Peyer's patch (tissue), 4 donors: ENCODE measurements at regions not wholly inside any gene's neighbourhood (a gene's known extent, or its start where the extent isn't known, plus 50 kb on each side); places are given as distances from the start of the nearest gene placed in this dataset.
"Not testable (repeated sequence)": the region's sequence is repeated elsewhere in the genome, so short reads cannot be mapped to it uniquely, and the experiment has no call there.

Source experiments
- DNase-seq, 3 donors: peaks; one replicate each; pipeline ENCODE4 v3.0.0-alpha.2; 2017 to 2019
- H3K27ac ChIP-seq, 4 donors: fragments of 200-600 bp; sonication (generic); one replicate each; pipeline ENCODE4 v1.5.1; 2016 to 2019
- H3K27me3 ChIP-seq, 2 donors: fragments of 200-600 bp; sonication (generic); one replicate each; pipeline ENCODE4 v1.5.1; 2019
- H3K36me3 ChIP-seq, 3 donors: fragments of 200-600 bp; sonication (generic); one replicate each; pipeline ENCODE4 v1.5.1; 2016 to 2019
- H3K4me1 ChIP-seq, 4 donors: fragments of 200-600 bp; sonication (generic); one replicate each; pipeline ENCODE4 v1.5.1; 2016 to 2019
- H3K4me3 ChIP-seq, 4 donors: fragments of 200-600 bp; sonication (generic); 1 replicate in 3 of 4; 2 replicates in 1 of 4; pipeline ENCODE4 v1.5.1; 2016 to 2019; ENCODE audit warnings: mild to moderate bottlenecking in 1 of 4
- H3K9me3 ChIP-seq, 4 donors: fragments of 200-600 bp; sonication (generic); one replicate each; pipeline ENCODE4 v1.5.1; 2016 to 2019; ENCODE audit warnings: mild to moderate bottlenecking in 1 of 4
- CTCF ChIP-seq, 6 experiments: fragments of 450-650 bp in 4 of 6; fragments of 200-600 bp in 2 of 6; sonication (generic) in 1 of 6; IDR thresholded peaks; one replicate each; pipeline ENCODE4 v1.5.1; 2017 to 2019; ENCODE audit warnings: antibody characterized with exemption in 6 of 6, mild to moderate bottlenecking in 3 of 6, moderate library complexity in 1 of 6
- POLR2A ChIP-seq, 2 donors: fragments of 450-650 bp; IDR thresholded peaks; one replicate each; pipeline ENCODE4 v1.5.1; 2017; ENCODE audit warnings: antibody characterized with exemption in 2 of 2, mild to moderate bottlenecking in 2 of 2, moderate library complexity in 2 of 2

- no peak overlapping the region for H3K27ac ChIP-seq
- H3K9me3 ChIP-seq = no peaks in the 10 kb centered on the region
- no peaks in the 10 kb centered on the region for H3K36me3 ChIP-seq
- no peaks in the 10 kb centered on the region for H3K4me1 ChIP-seq
- no peak for DNase-seq
- no peak overlapping the region for H3K4me3 ChIP-seq
- TF ChIP-seq CTCF (IDR thresholded peaks at IDR 0.05) (no peak), POLR2A (IDR thresholded peaks at IDR 0.05) (no peak)
- no peaks in the 10 kb centered on the region for H3K27me3 ChIP-seq
Measured at GRCh38 chr2:234388591-234388990, 108.3 kb downstream of the ARL4C start.

GRCh38 chr2:234386971-234387370 lies 109.9 kb downstream of the ARL4C start:
- no peaks in the 10 kb centered on the region for H3K27me3 ChIP-seq
- no peaks in the 10 kb centered on the region for H3K4me1 ChIP-seq
- no peaks in the 10 kb centered on the region for H3K9me3 ChIP-seq
- no peak for TF ChIP-seq CTCF (IDR thresholded peaks at IDR 0.05)
- no peak for TF ChIP-seq POLR2A (IDR thresholded peaks at IDR 0.05)
- no peak for DNase-seq
- H3K4me3 ChIP-seq = no peak overlapping the region
- H3K36me3 ChIP-seq = no peaks in the 10 kb centered on the region
- H3K27ac ChIP-seq = no peak overlapping the region

- Histone ChIP-seq H3K4me1 (no peaks in the 10 kb centered on the region), H3K27me3 (no peaks in the 10 kb centered on the region), H3K9me3 (no peaks in the 10 kb centered on the region), H3K4me3 (no peak overlapping the region), H3K27ac (no peak overlapping the region), H3K36me3 (no peaks in the 10 kb centered on the region)
- no peak for DNase-seq
- TF ChIP-seq CTCF (IDR thresholded peaks at IDR 0.05) = no peak
- no peak for TF ChIP-seq POLR2A (IDR thresholded peaks at IDR 0.05)
Measured at GRCh38 chr2:234382131-234382530, 114.8 kb downstream of the ARL4C start.

- not testable (repeated sequence) for H3K27ac ChIP-seq, H3K27me3 ChIP-seq, H3K4me3 ChIP-seq, H3K4me1 ChIP-seq, H3K9me3 ChIP-seq, H3K36me3 ChIP-seq, DNase-seq
Measured at GRCh38 chr2:234378958-234379357, 117.9 kb downstream of the ARL4C start.

GRCh38 chr2:234378440-234378839 lies 118.4 kb downstream of the ARL4C start:
- Histone ChIP-seq H3K36me3 (no peaks in the 10 kb centered on the region), H3K4me3 (no peak overlapping the region), H3K4me1 (no peaks in the 10 kb centered on the region), H3K27me3 (no peaks in the 10 kb centered on the region), H3K9me3 (no peaks in the 10 kb centered on the region), H3K27ac (no peak overlapping the region)
- TF ChIP-seq CTCF (IDR thresholded peaks at IDR 0.05) (no peak), POLR2A (IDR thresholded peaks at IDR 0.05) (no peak)
- DNase-seq = no peak

- no peak overlapping the region for H3K4me3 ChIP-seq
- no peaks in the 10 kb centered on the region for H3K36me3 ChIP-seq
- TF ChIP-seq CTCF (IDR thresholded peaks at IDR 0.05) (no peak), POLR2A (IDR thresholded peaks at IDR 0.05) (no peak)
- no peak for DNase-seq
- H3K27ac ChIP-seq = no peak overlapping the region
- no peaks in the 10 kb centered on the region for H3K4me1 ChIP-seq
- no peaks in the 10 kb centered on the region for H3K27me3 ChIP-seq
- no peaks in the 10 kb centered on the region for H3K9me3 ChIP-seq
Measured at GRCh38 chr2:234377761-234378391, 119.0 kb downstream of the ARL4C start.
